ENCODE measurements at regions not wholly inside any gene's neighbourhood (a gene's known extent, or its start where the extent isn't known, plus 50 kb on each side); places are given as distances from the start of the nearest gene placed in this dataset.

DNA sequence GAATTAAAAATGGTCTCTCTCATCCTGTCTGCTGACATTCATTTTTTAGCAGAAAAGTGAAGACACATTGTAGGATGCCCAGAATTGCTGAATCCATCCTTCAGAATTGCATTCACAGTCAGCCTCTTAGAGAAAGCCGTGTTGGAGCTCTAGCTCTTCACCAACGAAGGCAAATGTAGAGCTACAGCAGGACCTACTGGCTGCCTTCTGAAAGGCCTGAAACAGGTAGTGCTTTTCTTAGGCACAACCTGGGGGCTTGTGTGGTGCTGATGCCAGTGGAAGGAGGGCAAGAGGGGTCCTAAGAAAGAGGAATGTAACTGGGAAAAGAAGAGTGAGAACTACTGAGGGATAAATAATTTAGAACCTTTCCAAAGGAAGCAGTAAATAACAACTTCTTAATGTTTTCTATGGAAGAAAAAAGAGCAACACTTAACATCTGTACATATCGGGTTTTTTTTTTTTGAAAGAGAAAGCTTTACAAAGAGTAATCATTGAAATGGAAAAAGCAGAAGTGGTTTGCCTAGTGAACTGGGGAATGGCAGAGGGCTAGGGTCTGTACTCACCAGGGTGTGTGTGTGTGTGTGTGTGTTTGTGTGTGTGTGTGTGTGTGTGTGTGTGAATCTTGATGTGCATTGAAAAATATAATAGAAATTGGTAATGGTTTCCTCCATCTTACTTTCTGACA, 297.8 kb downstream of the SATB1 start:
- TF ChIP-seq, protein P1, sequence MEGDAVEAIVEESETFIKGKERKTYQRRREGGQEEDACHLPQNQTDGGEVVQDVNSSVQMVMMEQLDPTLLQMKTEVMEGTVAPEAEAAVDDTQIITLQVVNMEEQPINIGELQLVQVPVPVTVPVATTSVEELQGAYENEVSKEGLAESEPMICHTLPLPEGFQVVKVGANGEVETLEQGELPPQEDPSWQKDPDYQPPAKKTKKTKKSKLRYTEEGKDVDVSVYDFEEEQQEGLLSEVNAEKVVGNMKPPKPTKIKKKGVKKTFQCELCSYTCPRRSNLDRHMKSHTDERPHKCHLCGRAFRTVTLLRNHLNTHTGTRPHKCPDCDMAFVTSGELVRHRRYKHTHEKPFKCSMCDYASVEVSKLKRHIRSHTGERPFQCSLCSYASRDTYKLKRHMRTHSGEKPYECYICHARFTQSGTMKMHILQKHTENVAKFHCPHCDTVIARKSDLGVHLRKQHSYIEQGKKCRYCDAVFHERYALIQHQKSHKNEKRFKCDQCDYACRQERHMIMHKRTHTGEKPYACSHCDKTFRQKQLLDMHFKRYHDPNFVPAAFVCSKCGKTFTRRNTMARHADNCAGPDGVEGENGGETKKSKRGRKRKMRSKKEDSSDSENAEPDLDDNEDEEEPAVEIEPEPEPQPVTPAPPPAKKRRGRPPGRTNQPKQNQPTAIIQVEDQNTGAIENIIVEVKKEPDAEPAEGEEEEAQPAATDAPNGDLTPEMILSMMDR (conservative IDR thresholded peaks at IDR 0.05 in 1 of 2, IDR thresholded peaks at IDR 0.05 in 1 of 2; ENCODE audit: extremely low read depth in 1 of 2, insufficient read depth in 1 of 2, low read depth in 1 of 2, low read length in 2 of 2), result no peak
- no peak for TF ChIP-seq EZH2 (IDR thresholded peaks at IDR 0.05; ENCODE audit: borderline replicate concordance, low read length)
